COLO668 (cell line): ENCODE measurements at regions not wholly inside any gene's neighbourhood (a gene's known extent, or its start where the extent isn't known, plus 50 kb on each side); places are given as distances from the start of the nearest gene placed in this dataset.

Experiments used
- DNase-seq: peaks from one replicate; lab custom pipeline; 2025; ENCODE audit not compliant: unreplicated experiment; lab: John Stamatoyannopoulos, UW

DNA sequence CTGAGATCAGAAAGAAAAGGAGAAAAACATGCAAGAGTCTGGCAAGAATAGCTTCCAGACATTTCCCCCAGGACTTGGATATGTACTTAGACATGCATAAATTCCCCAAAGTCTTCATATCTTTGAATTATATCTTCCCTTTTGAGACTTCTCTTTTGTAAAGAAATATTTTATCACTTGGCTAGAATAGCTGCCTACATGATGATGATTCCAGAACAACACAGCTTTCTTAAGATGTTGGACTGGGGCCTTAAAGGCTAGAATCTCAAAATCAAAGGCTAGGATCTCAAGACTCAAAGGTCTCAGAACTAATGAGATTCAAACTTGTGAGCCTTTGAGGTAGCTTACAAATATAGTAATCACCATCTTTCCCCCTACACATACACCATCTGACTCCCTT is 842.3 kb downstream of the BCL11A start:
- DNase-seq, result no peak

DNA sequence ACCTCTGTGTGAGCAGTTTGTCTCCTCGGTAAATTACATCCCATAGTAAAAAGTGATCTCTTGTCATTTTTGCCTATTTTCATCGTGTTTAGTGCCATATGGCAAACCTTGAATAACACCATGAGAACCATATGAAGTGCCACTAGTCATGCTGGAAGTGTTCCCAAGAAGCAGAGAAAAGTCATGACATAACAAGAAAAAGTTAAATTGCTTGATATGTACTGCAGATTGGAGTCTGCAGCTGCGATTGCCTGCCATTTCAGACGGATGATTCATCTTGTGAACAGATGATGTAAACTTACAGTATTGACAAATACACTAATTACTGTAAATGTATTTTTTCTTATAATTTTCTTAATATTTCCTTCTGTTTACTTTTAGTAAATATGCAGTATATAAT is 846.7 kb downstream of the BCL11A start:
- DNase-seq, result no peak

DNA sequence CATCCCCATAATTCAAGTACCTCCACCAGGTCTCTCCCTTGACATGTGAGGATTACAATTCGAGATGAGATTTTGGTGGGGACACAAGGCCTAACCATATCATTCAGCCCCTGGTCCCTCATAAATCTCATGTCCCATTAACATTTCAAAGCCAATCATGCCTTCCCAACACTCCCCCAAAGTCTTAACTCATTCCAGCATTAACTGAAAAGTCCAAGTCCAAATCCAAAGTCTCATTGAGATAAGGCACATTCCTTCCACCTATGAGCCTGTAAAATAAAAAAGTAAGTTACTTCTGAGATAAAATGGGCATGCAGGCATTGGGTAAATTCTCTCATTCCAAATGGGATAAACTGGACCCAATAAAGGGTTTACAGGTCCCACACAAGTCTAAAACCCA is 849.7 kb downstream of the BCL11A start:
- DNase-seq, result no peak

DNA sequence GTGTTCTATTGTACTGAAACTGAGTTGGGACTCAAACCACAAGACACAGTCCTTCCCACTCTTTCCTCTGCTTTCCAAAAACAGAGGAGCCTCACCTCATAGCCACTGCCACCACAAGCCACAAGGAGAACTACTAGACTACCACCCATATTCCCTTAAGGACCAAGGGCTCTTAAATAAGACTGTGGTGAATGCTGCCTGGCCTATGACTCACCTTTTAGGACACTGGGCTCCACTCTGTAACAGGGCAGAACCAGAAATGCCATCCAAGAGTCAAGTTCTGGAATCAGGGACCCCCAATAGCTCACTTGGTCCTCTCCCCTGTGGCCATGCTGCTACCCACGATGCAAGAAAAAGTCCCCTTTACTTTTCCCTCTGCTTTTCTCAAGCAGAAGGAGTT is 851.4 kb downstream of the BCL11A start:
- no peak for DNase-seq

DNA sequence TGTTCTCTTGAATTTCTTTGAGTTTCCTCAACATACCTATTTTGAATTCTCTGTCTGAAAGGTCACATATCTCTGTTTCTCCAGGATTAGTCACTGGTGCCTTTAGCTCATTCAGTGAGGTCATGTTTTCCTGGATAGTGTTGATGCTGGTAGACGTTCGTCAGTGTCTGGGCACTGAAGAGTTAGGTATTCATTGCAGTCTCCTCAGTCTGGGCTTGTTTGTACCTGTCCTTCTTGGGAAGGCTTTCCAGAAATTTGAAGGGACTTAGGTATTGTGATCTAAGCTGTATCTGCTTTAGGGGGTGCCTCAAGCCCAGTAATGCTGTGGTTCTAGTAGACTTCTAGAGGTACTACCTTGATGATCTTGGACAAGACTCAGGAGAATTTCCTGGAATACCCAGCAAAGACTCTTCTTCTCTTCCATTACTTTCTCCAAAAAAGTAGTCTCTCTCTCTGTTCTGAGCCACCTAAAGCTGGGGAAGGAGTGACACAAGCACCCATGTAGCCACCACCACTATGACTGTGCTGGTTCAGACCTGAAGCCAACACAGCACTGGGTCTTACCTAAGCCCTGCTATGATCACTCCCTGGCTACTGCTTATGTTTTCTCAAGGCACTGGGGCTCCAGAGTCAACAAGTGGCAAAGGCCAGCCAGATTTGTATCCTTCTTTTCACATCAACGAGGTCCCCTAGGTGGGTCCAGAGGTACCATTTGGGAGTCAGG is 852.0 kb downstream of the BCL11A start:
- no peak for DNase-seq

DNA sequence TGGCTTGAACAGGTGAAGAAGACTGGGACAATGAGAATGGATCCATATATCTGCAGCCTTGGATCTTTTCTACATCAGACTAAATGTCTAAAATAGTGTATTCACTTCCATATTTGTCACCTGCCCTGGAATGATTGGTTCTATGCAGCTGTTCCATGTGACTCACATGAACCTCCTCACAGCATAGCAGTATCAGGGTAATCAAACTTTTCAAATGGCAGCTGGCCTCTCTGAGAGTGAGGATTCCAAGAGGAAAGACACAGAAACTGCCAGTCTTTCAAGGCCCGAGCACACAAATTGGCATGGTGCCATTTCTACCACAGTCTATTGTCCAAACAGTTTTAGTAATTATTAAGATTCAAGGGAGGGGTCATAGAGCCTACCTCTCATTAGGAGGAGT is 859.3 kb downstream of the BCL11A start:
- DNase-seq, result no peak

DNA sequence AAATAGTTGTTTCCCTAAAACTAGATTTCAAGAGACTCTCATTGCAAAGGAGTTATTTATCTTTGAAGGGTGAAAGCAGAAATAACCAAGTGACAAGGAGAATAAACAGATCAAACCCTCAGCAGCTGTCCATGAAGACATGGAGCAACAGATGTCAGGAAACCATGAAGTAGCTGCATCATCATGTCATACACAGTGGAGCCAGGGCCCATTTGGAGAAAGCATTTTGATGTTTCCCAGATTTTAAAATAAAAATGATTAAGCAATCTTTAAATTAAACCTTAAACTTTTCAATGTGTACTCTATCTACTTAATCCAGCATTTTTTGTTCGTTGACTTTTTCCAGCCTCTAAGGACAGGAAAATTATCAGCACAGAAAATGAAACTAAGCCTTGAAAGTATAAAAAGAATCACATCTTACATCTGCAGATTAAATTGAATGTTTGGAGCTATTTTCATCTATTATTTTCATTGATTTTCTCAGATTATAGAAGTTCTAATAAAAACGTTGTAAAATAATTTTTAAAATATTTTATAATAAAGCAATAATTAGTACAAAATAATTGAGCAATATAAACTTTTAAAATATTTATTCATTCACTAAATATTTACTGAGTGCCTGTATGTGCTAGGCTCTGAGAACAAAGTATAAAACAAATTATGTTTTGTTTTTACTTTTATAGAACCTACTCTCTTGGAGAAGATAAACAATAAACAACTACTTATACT is 860.1 kb downstream of the BCL11A start:
- DNase-seq, result no peak

DNA sequence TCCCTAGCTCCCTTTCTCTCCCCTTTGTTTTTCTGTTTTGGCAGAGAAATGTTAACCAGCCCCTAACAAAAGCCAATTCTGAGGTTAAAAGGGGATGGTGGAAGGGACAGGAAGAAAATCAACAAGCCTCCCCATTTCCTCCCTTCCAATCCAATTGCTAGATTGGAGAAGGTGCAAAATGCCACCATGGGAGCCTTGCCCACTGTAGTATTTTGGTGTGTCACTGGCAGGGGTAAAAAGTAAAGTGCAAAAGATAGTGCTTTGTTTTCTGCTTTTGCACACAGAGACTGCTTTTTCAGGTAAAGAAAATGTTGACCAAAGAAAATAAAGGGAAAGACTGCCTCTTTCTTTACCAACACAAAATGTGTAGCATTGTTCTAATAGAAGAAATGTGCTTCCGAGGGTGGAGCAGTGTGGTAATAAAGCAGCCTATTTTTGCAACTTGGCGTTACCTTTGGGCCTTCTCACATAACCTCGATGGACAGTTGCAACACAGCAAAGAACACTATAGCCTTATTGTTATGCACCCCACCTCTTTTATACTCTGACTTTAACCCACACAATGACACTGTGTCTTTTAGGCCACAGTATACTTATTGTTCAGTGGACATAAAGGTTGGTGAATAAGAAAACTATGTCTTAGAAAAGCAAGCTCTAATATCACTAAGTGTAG is 861.8 kb downstream of the BCL11A start:
- no peak for DNase-seq

DNA sequence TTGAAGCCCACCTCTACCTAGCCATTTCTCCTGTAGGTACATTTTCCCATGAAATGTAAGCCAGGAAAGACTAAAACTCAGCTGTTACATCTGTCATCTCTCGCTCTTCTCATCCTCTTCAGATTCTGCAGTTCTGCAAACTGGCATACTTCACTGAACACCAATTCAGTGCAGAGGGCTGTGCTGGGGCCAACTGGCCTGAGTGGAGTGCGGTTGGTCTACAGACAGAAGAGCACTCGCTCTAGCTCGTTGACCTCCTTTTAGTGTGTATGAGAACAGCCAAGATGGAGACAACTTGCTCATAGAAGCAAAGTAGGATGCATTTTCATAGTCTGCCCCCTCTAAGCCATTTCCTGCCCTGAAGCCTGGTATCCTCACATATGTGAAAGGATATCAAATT is 862.6 kb downstream of the BCL11A start:
- no peak for DNase-seq

DNA sequence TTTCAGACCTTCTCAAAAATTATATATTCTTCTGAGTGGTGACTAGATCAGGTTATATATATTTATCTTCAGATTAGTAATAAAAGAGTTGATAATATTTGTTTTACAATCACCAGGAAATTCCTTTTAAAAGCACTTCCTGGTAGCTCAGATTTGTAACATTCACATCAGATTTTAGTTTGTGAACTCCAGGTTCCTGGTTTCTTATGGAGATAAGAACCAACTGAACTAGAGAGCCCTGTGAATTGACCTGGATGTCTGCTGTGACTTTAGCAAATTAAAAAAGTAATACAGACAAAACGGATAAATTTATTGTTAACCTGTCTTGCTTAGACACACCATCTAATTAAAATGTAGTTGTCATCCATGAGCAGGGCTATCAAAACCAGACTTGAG is 868.7 kb downstream of the BCL11A start:
- DNase-seq, result no peak

DNA sequence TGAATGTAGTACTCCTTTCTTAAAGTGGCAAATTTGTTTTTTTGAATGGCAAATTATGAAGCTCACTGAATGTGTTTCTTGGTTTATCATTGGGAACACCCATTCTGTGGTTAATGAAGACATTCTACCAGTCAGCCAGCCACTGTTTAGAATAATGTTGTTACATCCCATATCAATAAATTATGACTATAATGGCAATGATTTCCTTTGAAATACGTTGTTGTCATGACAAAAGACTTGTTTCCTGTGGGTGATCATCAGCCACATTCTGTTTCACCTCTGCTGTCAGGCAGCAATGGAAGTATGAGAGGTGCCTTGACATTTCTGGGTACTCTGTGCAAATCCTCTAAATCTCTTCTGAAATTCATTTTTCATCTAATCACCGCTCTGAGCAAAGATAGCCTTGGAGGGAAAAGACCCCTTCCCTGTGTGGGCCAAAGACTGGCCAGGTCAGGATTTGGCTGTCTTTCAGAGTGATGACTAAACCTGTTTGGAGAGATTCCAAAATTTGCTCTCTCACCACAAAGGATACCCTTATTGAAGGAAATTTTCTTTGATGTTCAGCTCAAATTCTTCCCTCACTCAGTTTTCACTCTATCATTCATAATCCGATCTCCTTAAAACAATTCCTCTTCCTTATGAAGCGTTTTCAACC is 869.2 kb downstream of the BCL11A start:
- DNase-seq, result no peak

DNA sequence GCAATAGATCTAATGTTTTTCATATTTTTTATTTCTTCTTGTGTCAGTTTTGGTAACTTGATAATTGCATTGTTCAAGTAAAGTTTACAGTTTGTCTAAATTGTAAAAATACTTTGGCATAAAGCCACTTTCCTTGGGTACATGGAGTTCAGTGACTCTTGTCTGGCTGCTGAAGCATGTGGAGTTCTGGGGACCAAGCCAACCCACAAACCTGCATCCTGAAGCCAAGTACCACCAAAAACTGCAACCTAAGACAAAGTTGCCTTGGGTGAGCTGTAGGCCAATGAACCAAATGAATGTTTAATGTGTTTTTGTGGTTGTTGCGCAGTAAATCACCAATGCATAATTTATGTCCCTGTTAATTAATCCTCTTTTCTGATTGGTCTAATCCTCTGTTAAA is 872.6 kb downstream of the BCL11A start:
- no peak for DNase-seq

DNA sequence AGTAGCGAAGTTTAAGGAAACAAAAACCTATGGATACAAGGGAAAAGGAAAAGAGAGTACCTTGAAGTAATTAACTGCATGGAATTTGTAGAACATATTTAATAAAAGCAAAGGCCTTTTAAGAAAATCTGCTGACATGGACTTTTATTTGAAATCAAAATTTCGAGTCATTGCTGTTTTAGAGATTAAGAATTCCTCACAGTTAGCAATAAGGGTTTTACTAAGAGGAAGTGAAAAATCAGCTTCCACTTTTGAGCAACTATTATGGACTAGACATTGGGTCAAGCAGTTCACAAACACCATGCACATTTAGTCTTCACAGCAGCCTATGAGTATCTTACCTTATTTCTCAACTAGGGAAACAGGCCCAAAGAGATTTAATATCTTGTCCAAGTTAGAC is 876.3 kb downstream of the BCL11A start:
- no peak for DNase-seq

DNA sequence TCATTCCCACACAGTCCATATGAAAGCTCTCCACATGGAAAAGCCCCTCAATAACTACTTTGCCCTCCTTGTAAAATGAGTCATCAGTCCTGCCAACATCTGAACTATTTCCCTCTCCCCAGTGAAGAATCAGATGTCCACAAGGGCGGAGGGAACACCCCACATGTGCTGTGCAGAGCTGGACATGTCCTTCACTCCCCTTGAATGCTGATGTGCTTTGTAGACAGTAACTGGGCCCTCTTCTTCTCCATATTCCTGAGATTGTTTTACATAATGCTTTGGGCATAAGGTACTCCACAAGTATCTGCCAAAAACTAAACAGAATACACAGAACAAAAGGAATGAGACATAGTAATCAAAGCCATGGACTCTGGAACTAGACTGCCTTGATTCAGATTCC is 879.4 kb downstream of the BCL11A start:
- no peak for DNase-seq

DNA sequence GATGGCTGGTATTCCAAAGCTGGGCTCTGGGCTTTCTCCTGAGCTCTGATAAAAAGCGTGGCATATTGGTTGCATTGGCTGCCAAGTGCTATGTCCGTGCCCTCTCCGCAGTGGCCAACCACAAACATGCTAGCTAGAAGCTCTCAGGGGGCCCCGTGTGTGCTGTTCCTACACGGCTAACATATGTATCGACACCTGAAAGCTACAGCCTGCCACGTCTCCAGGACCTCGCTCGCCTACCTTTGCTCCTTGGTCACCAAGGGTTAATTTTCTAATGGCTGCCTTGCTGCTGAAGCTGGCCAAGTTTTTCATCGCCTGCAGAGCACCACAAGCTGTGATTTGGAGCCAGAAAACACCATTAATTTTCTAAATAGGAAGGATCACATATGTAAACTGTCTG is 888.4 kb downstream of the BCL11A start:
- DNase-seq, result no peak

DNA sequence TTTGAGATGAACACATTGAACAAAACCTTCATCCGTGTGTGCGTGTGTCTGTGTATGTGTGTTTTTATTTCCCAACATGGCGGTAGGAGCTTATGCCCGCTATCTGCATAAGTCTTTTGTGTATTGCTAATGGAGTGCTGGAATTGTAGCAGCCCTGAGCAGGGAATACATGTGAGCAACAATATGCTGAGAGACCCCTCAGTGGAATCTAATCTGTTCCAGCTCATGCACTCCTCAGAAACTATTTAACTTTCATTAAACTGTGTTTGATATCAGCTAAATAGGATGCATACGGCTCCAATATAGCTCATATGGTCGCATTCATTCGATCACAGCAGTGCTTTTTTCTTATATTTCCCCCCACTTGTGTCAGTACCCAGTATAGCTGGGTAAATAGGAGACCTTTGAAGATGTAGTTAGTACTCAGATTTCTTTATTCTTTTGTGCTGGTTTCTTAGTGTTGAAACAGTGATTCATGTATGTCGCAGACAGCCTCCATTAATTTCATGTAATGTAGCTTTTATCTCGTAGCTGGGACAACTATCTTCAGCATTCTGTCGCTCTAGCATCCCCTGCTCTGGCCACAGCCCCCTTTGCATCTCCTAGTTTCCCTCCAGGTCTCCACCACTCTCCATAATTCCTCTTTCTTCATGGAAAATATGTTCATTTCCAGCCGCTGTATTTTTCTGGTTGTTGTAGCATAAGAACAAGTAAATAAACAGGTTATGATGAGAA is 891.2 kb downstream of the BCL11A start:
- no peak for DNase-seq

DNA sequence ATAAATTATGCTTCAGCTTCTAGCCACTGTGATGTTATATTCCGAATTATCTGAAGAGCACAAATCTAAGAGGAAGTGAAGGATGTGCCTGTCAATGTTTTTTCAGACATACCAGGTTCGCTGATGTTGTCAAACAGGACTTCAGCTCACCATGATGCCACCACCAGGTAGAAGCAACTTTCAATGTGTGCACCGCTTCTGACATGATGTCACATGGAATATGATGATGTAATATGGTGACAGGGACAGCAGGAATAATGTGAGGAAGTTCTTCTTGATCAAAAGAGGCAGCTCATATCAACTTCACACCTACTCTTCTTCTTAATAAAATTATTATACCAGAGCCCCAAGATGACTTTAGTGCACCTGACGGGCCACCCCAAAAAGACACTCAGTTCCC is 893.2 kb downstream of the BCL11A start:
- DNase-seq, result no peak

DNA sequence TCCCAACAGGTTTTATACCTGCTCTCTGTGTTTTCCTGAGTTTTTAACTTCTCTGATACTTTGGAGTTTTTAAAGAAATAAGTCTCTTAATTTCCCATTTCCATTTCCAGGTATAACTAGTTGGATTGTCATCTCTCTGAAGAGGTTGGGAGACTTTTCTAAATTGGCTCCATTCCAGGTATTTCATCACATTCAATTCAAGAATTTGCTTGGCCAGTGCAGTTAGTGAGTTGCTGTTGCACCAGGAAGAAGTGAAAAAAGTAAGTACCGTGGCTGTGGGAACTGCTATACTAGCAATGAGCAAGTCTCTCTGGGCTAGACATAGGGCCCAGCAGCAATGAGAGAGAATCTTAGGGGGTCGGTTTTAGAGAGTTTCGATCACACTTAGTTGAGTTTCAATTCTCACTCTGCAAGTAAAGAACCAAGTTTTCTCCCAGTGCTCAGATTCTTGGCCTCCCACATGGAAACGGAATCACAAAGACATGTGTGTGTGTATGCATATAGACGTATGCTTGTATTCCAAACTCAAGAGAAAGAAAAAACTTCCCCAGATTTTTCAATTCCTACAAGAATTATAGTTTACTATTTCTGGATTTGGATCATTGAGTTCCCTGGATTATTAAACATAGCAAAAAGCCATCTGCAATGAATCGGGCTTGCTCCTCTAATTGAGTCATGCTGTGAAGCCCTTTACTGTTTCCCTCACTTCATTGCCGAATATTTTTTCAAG is 894.4 kb downstream of the BCL11A start:
- DNase-seq, result no peak

DNA sequence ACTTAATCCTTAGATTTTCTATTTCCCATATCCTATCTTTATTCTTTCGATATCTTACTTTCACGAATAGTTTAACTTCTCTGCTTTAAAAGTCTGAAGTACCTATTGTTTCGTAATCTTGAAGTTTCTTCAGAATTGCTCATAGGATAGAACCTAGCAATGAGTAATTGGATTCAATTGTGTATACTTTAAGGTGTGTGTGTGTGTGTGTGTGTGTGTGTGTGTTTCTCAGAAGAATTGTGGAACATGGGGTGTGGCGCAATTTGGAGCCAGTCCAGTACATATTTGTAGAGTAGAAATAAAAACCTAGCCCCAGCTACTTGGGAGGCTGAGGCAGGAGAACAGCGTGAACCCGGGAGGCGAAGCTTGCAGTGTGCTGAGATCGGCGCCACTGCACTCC is 897.6 kb downstream of the BCL11A start:
- no peak for DNase-seq

DNA sequence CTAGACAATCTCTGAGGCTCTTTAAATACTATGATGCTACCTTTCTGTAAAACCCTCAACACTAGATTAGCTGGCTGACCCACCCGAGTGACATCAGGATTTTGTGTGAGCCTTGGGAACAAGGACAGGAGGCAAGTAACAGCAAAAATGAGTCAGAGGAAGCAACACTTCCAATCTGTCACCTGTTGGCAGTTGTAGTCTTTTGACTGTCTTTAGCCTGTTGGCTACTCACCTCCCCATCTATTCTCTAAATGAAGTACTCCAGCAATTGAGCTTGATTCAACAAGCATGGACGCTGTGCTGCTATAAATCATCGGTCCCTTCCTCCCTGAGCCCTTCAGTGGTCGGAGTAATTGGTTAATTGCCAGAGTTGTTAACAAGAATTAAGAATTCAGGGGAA is 898.7 kb downstream of the BCL11A start:
- no peak for DNase-seq

DNA sequence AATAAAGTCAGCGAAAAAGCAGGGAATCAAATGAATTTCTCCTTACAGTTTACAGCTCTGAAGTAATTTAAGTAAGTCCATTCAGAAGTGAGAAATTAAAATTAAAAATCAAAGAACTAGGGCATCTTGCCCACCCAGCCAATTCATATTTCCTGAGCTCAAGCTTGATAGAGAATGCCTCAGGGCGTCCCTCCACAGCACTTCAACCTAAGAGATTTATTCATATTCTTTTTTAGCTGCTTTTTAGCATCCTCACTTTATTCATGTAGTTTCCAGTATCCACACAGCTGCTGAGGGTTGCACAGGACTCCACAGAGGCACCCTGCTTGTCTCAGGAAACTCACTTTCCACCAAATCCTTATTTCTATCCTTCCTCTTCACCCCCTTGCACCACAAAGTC is 900.3 kb downstream of the BCL11A start:
- no peak for DNase-seq
